Endodermal cell (in vitro differentiated cells): ENCODE measurements at regions not wholly inside any gene's neighbourhood (a gene's known extent, or its start where the extent isn't known, plus 50 kb on each side); places are given as distances from the start of the nearest gene placed in this dataset.

ENCODE experiments used
- DNase-seq: peaks from one replicate; pipeline ENCODE4 v3.0.0-alpha.2; 2017
- H3K27ac ChIP-seq: 2 replicates; pipeline ENCODE4 v1.5.1; 2013; ENCODE audit warnings: mild to moderate bottlenecking, low read depth, low read length, moderate library complexity
- H3K27me3 ChIP-seq: 2 replicates; pipeline ENCODE4 v1.6.1; 2013; ENCODE audit warnings: mild to moderate bottlenecking, low read length, moderate library complexity; ENCODE audit not compliant: insufficient read depth, control insufficient read depth, poor library complexity, severe bottlenecking
- H3K36me3 ChIP-seq: 2 replicates; pipeline ENCODE4 v1.7.0; 2013; ENCODE audit warnings: mild to moderate bottlenecking, low read length, moderate library complexity; ENCODE audit not compliant: control insufficient read depth, insufficient read depth
- H3K4me1 ChIP-seq: one replicate; pipeline ENCODE4 v1.7.0; 2013; ENCODE audit warnings: low read length; ENCODE audit not compliant: control insufficient read depth, insufficient read depth
- H3K4me3 ChIP-seq: 2 replicates; pipeline ENCODE4 v1.5.1; 2013; ENCODE audit warnings: mild to moderate bottlenecking, low read length, moderate library complexity
- H3K9ac ChIP-seq: 2 replicates; pipeline ENCODE4 v1.6.1; 2013; ENCODE audit warnings: mild to moderate bottlenecking, low read length, moderate library complexity; ENCODE audit not compliant: poor library complexity, severe bottlenecking; ENCODE audit errors: extremely low read depth
- H3K9me3 ChIP-seq: 2 replicates; pipeline ENCODE4 v1.6.1; 2013; ENCODE audit warnings: mild to moderate bottlenecking, low read length, moderate library complexity; ENCODE audit not compliant: control insufficient read depth
- H3K27ac Mint-ChIP-seq: 2 replicates; pipeline ENCODE4 v1.8.0; 2020; ENCODE audit warnings: mixed read lengths
- H3K27me3 Mint-ChIP-seq: 2 replicates; pipeline ENCODE4 v1.8.0; 2021; ENCODE audit warnings: mild to moderate bottlenecking, mixed read lengths; ENCODE audit not compliant: insufficient read depth
- H3K36me3 Mint-ChIP-seq: 2 replicates; pipeline ENCODE4 v1.8.0; 2020; ENCODE audit warnings: low read depth, mixed read lengths
- H3K4me1 Mint-ChIP-seq: 2 replicates; pipeline ENCODE4 v1.8.0; 2020; ENCODE audit warnings: mixed read lengths
- H3K4me3 Mint-ChIP-seq: 2 replicates; pipeline ENCODE4 v1.8.0; 2020; ENCODE audit warnings: mild to moderate bottlenecking, moderate library complexity, mixed read lengths
- H3K9me3 Mint-ChIP-seq: 2 replicates; pipeline ENCODE4 v1.8.0; 2020; ENCODE audit warnings: mild to moderate bottlenecking, mixed read lengths
- CTCF ChIP-seq: fragments of 200-600 bp; sonication (generic); conservative IDR thresholded peaks from 2 replicates; pipeline ENCODE4 v1.5.0; 2021; ENCODE audit warnings: antibody characterized with exemption, mild to moderate bottlenecking
- WGBS, 2 experiments: methylation state at CpG; one replicate each; pipeline versions ENCODE4 v1.1.5 to v1.1.7; 2013; ENCODE audit warnings: missing lambda C conversion rate in 2 of 2, mixed read lengths in 1 of 2; ENCODE audit not compliant: insufficient coverage in 1 of 2, insufficient read length in 1 of 2; 5-methylcytosine and 5-hydroxymethylcytosine counted together

GRCh38 chr6:165019681-165020080, 289.7 kb downstream of the C6orf118 start:
- H3K4me1 ChIP-seq: no peaks in the 10 kb centered on the region
- TF ChIP-seq CTCF: no peak
- no peaks in the 10 kb centered on the region for H3K27me3 Mint-ChIP-seq
- H3K9me3 Mint-ChIP-seq: peaks cover 5% of the 10 kb centered on the region
- H3K27me3 ChIP-seq: no peaks in the 10 kb centered on the region
- DNase-seq: no peak
- no peaks in the 10 kb centered on the region for H3K9me3 ChIP-seq
- no peak overlapping the region for H3K4me3 ChIP-seq
- H3K27ac Mint-ChIP-seq: no peak overlapping the region
- no peak overlapping the region for H3K27ac ChIP-seq
- no peaks in the 10 kb centered on the region for H3K4me1 Mint-ChIP-seq
- H3K36me3 Mint-ChIP-seq: no peaks in the 10 kb centered on the region
- no peak overlapping the region for H3K9ac ChIP-seq
- 85 to 100% methylated on average over 1 to 2 of the region's 2 CpGs for WGBS, 2 experiments
- H3K36me3 ChIP-seq: no peaks in the 10 kb centered on the region
- H3K4me3 Mint-ChIP-seq: no peak overlapping the region

GRCh38 chr6:165015676-165016075, 293.7 kb downstream of the C6orf118 start:
- Mint-ChIP-seq H3K27me3 (no peaks in the 10 kb centered on the region), H3K27ac (no peak overlapping the region), H3K9me3 (peaks cover 5% of the 10 kb centered on the region), H3K4me1 (no peaks in the 10 kb centered on the region), H3K36me3 (no peaks in the 10 kb centered on the region), H3K4me3 (no peak overlapping the region)
- H3K27me3 ChIP-seq: no peaks in the 10 kb centered on the region
- no peak for DNase-seq
- no peaks in the 10 kb centered on the region for H3K36me3 ChIP-seq
- no peaks in the 10 kb centered on the region for H3K4me1 ChIP-seq
- H3K9ac ChIP-seq: no peak overlapping the region
- H3K27ac ChIP-seq: no peak overlapping the region
- H3K9me3 ChIP-seq: no peaks in the 10 kb centered on the region
- H3K4me3 ChIP-seq: no peak overlapping the region
- TF ChIP-seq CTCF: no peak

DNA sequence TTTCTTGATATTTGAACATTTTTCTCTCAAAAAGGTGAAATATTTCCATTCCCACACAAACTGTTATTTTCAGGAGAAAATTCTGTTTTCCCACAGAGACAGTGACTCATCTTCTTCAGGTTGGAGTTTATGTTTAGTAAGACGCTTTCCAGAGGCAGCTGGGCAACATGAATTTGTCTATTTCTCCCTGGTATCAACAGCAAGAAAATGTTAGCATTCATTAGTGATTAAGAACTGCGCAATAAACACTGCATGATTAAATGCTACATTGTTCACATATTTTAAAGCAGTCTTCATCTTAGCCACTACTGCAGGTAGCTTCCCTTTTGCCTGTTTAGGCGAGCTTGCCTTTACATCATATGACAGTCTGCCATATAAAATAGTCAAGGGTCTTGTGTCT, 295.7 kb downstream of the C6orf118 start:
- H3K4me3 Mint-ChIP-seq: no peak overlapping the region
- H3K36me3 ChIP-seq: no peaks in the 10 kb centered on the region

More for the DNA sequence above, 295.7 kb downstream of the C6orf118 start:
- Histone ChIP-seq H3K4me3 (no peak overlapping the region), H3K9ac (no peak overlapping the region), H3K27ac (no peak overlapping the region), H3K27me3 (no peaks in the 10 kb centered on the region), H3K9me3 (no peaks in the 10 kb centered on the region), H3K4me1 (no peaks in the 10 kb centered on the region)
- 86 to 94% methylated on average over 2 to 3 of the region's 3 CpGs for WGBS, 2 experiments
- H3K27ac Mint-ChIP-seq: no peak overlapping the region
- no peaks in the 10 kb centered on the region for H3K4me1 Mint-ChIP-seq
- no peaks in the 10 kb centered on the region for H3K27me3 Mint-ChIP-seq
- DNase-seq: no peak
- TF ChIP-seq CTCF: no peak
- peaks cover 5% of the 10 kb centered on the region for H3K9me3 Mint-ChIP-seq
- no peaks in the 10 kb centered on the region for H3K36me3 Mint-ChIP-seq
